ENCODE measurements at regions not wholly inside any gene's neighbourhood (a gene's known extent, or its start where the extent isn't known, plus 50 kb on each side); places are given as distances from the start of the nearest gene placed in this dataset.

DNA sequence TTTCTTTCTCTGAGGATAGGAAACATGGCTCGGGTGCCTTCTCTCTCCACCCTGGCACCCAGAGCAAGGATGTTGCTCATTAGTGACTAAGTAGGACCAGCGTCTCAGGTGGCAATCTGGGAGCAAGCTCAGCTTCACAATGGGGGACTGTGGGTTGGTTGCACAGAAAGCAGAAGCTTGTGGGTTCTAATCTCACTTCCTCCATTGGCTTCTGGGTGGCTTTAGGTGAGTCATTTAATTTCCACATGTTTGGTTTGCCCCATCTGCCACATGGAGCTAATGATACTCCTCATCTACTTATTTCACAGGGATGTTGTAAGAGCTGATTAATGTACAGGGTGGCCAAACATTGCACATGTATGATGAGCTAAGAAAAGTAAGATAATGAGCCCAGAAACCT, 54.8 kb upstream of the AKIRIN2 start:
- Histone ChIP-seq H3K4me3 (ENCODE audit: low read length in 3 of 3) (no peak overlapping the region), H3K9me3 (ENCODE audit: control insufficient read depth in 2 of 3, insufficient read depth in 1 of 3, low read length in 3 of 3) (no peaks in the 10 kb centered on the region), H3K36me3 (ENCODE audit: control insufficient read depth in 2 of 3, insufficient read depth in 3 of 3, low read length in 3 of 3) (no peaks in the 10 kb centered on the region), H3K27ac (ENCODE audit: low read depth in 2 of 2, low read length in 2 of 2) (no peak overlapping the region), H3K9ac (ENCODE audit: low read length in 3 of 3) (no peak overlapping the region), H3K27me3 (ENCODE audit: control insufficient read depth, insufficient read depth, low read length) (no peaks in the 10 kb centered on the region), H3K4me1 (ENCODE audit: control insufficient read depth in 2 of 3, insufficient read depth in 2 of 3, low read depth in 1 of 3, low read length in 3 of 3) (no peaks in the 10 kb centered on the region)
- intact Hi-C loops (cut with DNase I) = no loop called here
- FAIRE-seq = no peak
- no peak for TF ChIP-seq CTCF (IDR thresholded peaks at IDR 0.05; ENCODE audit: borderline replicate concordance, extremely low read depth, insufficient read depth)
- DNase-seq = no peak

DNA sequence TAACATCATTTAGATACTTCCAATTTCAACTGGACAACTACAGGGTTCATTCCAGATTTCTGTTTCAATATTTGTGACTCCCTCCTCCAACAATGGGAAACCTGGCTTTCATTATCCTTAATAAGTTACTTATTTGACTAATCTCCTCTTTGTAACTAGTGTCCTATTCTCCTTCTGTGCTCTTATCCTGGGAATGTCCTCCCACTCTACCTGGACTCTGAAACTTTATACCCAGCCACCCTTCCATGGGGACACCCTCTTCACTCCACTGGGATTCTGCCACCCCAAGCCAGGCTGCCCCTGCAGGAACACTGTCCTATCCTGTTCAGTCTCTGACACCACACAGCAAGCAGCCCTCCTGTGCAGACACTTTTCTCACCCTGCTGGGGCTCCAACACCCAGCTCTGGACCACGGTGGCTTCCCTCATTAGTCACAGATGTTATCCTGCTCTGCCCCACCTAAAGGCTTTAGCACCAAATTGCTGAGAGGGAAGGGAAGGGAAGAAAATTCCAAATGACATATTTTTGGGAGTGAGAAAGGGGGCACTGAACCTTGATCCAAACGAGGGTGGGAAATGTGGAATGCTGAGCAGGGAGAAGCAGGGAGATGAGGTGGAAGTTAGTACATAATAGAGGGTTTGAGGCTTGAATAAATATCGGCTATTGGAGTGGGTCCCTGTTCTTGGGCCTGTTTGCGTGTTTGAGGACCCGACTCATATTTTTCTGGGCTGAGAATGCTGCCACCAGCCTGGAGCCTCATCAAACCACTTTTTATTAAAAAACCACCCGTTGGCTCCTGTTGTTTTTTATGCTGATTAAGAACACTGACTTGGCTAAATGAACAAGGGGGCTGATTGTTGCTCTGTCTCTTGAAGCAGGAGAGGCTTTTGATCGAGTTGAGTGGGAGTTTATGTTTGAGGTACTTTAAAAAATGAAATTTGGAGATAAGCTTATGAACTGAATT, 54.0 kb upstream of the AKIRIN2 start:
- no peak for FAIRE-seq
- Histone ChIP-seq H3K4me1 (ENCODE audit: control insufficient read depth in 2 of 3, insufficient read depth in 2 of 3, low read depth in 1 of 3, low read length in 3 of 3) (no peaks in the 10 kb centered on the region), H3K36me3 (ENCODE audit: control insufficient read depth in 2 of 3, insufficient read depth in 3 of 3, low read length in 3 of 3) (no peaks in the 10 kb centered on the region), H3K27ac (ENCODE audit: low read depth in 2 of 2, low read length in 2 of 2) (no peak overlapping the region), H3K9ac (ENCODE audit: low read length in 3 of 3) (no peak overlapping the region), H3K4me3 (ENCODE audit: low read length in 3 of 3) (no peak overlapping the region), H3K9me3 (ENCODE audit: control insufficient read depth in 2 of 3, insufficient read depth in 1 of 3, low read length in 3 of 3) (no peaks in the 10 kb centered on the region), H3K27me3 (ENCODE audit: control insufficient read depth, insufficient read depth, low read length) (no peaks in the 10 kb centered on the region)
- TF ChIP-seq CTCF (IDR thresholded peaks at IDR 0.05; ENCODE audit: borderline replicate concordance, extremely low read depth, insufficient read depth) = no peak
- intact Hi-C loops (cut with DNase I) = no loop called here
- peak in 1 of 5 donors; percentile 18 for DNase-seq

DNA sequence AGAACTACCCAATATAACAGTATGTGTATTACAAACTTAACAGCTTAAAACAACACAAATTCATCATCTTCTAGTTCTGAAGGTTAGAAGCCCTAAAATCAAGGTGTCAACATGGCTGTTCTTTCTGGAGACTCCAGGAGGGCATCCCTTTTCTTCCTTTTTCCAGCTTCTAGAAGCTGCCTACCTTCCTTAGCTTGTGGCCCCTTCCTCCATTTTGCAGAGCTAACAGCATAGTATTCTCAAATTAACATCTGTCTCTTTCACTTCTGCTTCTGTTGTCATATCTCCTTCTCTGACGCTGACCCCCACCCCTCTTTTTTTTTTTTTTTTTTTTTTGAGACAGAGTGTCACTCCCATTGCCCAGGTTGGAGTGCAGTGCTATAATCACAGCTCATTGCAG, 52.8 kb upstream of the AKIRIN2 start:
- H3K36me3 ChIP-seq (ENCODE audit: control insufficient read depth in 2 of 3, insufficient read depth in 3 of 3, low read length in 3 of 3) = no peaks in the 10 kb centered on the region
- TF ChIP-seq CTCF (IDR thresholded peaks at IDR 0.05; ENCODE audit: borderline replicate concordance, extremely low read depth, insufficient read depth) = no peak
- H3K4me1 ChIP-seq (ENCODE audit: control insufficient read depth in 2 of 3, insufficient read depth in 2 of 3, low read depth in 1 of 3, low read length in 3 of 3) = no peaks in the 10 kb centered on the region
- H3K27me3 ChIP-seq (ENCODE audit: control insufficient read depth, insufficient read depth, low read length) = no peaks in the 10 kb centered on the region
- DNase-seq (no peak), FAIRE-seq (no peak)
- no peaks in the 10 kb centered on the region for H3K9me3 ChIP-seq (ENCODE audit: control insufficient read depth in 2 of 3, insufficient read depth in 1 of 3, low read length in 3 of 3)
- no peak overlapping the region for H3K27ac ChIP-seq (ENCODE audit: low read depth in 2 of 2, low read length in 2 of 2)
- intact Hi-C loops (cut with DNase I) = no loop called here
- no peak overlapping the region for H3K4me3 ChIP-seq (ENCODE audit: low read length in 3 of 3)
- no peak overlapping the region for H3K9ac ChIP-seq (ENCODE audit: low read length in 3 of 3)

Measured in kidney (tissue), 13 donors.